ENCODE measurements at regions not wholly inside any gene's neighbourhood (a gene's known extent, or its start where the extent isn't known, plus 50 kb on each side); places are given as distances from the start of the nearest gene placed in this dataset.
A peak's percentile ranks its signal among the peaks of the same experiment; 100 is the strongest.

GRCh38 chr19:27679905-27680304, 1533.0 kb downstream of the UQCRFS1 start:
- DNase-seq (ENCODE audit: low read depth): no peak

DNA sequence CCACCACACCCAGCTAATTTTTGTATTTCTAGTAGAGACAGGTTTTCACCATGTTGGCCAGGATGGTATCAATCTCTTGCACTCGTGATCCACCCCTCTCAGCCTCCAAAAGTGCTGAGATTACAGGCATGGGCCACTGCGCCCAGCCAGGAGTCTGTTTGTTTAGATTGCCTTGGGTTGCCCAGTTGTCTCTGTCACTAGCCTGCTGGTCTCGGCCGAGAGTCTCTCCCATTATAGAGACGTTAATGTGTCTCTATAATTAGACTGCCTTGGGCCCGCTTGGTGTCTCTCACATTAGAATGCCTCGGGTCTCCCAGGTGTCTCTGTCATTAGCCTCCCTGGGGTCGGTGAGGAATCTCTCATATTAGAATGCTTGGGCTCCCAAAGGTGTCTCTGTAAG, 1533.6 kb downstream of the UQCRFS1 start:
- DNase-seq (ENCODE audit: low read depth): no peak

DNA sequence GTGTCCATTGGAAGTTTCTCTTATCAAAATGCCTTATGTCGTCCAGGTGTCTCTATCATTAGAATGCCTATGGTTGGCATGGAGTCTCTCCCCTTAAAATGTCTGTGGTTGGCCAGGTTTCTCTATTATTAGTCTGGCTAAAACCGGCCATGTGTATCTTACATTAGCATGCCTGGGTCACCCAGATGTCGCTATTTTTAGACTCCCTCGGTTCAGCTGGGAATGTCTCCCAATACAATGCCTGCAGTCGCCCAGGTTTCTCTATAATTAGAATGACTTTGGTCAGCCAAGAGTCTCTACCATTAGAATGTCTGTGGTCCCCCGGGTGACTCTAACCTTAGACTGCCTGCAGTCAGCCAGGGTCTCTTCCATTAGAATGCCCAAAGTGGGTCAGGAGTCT, 1536.1 kb downstream of the UQCRFS1 start:
- no peak for DNase-seq (ENCODE audit: low read depth)

DNA sequence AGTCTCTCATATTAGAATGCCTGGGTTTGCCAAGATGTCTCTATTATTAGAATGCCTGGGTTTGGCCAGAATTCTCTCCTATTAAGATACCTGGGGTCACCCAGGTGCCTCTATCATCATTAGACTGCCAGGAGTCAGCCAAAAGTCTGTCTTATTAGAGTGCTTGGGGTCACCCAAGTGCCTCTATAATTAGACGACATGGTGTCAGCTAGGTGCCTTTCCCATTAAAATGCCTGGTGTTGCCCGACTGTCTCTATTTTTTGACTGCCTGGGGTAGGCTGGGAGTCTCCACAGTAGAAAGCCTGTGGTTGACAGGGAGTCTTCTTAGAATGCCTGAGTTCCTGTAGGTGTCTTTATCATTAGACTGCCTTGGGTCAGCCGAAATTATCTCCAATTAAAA, 1536.6 kb downstream of the UQCRFS1 start:
- no peak for DNase-seq (ENCODE audit: low read depth)

DNA sequence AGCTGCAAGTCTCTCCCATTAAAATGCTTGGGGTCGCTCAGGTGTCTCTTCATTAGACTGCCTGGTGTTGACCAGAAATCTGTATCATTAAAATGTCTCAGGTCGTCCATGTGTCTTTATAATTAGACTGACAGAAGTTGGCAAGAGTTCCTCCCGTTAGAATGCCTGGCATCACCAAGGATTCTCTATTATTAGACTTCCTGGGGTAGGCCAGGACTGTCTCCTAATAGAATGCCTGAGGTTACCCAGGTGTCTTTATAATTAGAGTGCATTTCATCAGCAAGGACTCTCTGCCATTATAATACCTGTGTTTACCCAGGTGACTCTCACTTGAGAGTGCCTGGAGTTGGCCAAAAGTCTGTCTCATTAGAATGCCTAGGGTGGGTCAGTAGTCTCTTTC, 1537.2 kb downstream of the UQCRFS1 start:
- DNase-seq (ENCODE audit: low read depth): no peak

- no peak for DNase-seq (ENCODE audit: low read depth)
Measured at GRCh38 chr19:27674701-27675100, 1538.2 kb downstream of the UQCRFS1 start.

DNA sequence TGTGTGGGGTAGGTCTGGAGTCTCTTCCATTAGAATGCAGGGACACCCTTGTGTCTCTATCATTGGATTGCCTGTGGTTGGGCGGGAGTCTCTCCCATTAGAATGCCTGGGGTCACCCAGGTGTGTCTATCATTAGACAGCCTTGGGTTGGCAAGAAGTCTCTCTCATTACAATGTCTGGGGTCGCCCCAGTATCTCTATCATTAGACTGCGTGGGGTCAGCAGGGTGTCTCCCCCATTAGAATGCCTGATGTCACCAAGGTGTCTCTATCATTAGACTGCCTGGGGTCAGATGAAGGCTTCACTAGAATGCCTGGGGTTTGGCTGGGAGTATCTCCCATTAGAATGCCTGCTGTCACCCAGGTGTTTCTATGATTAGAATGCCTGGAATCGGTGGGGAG, 1539.0 kb downstream of the UQCRFS1 start:
- no peak for DNase-seq (ENCODE audit: low read depth)

GRCh38 chr19:27672309-27673047, 1540.5 kb downstream of the UQCRFS1 start:
- no peak for DNase-seq (ENCODE audit: low read depth)

DNA sequence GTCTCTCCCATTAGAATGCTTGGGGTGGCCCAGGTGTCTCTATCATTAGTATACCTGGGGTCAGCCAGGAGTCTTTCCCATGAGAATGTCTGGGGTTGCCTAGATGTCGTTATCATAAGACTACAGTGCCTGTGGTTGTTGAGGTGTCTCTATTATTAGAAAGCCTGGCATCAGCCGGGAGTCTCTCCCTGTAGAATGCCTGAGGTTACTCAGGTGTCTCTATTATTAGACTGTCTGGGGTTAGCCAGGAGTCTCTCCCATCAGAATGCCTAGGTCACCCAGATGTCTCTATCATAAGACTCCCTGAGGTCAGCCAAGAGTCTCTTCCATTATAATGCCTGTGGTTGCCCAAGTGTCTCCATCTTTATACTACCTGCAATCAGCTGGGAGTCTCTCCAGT, 1541.1 kb downstream of the UQCRFS1 start:
- DNase-seq (ENCODE audit: low read depth): no peak

DNA sequence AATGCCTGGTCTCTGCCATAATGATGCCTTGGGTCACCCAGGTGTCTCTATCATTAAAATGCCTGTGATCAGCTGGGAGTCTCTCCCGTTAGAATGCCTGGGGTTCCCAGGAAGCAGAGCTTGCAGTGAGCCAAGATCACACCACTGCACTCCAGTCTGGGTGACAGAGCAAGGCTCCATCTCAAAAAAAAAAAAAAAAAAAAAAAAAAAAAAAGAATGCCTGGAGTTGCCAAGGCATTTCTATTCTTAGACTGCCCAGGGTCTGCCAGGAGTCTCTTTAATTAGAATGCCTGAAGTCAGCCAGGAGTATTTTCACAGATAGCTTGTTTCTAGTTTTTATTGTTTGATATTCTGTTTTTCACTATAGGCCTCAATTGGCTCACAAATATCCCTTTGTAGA, 1552.5 kb downstream of the UQCRFS1 start:
- DNase-seq (ENCODE audit: low read depth): no peak

- DNase-seq (ENCODE audit: low read depth): no peak
Measured at GRCh38 chr19:27657271-27658051, 1555.5 kb downstream of the UQCRFS1 start.

GRCh38 chr19:27654266-27654990, 1558.5 kb downstream of the UQCRFS1 start:
- DNase-seq (ENCODE audit: low read depth): peak; percentile 6

- no peak for DNase-seq (ENCODE audit: low read depth)
Measured at GRCh38 chr19:27652796-27653195, 1560.2 kb downstream of the UQCRFS1 start.

- no peak for DNase-seq (ENCODE audit: low read depth)
Measured at GRCh38 chr19:27652281-27652680, 1560.7 kb downstream of the UQCRFS1 start.

DNA sequence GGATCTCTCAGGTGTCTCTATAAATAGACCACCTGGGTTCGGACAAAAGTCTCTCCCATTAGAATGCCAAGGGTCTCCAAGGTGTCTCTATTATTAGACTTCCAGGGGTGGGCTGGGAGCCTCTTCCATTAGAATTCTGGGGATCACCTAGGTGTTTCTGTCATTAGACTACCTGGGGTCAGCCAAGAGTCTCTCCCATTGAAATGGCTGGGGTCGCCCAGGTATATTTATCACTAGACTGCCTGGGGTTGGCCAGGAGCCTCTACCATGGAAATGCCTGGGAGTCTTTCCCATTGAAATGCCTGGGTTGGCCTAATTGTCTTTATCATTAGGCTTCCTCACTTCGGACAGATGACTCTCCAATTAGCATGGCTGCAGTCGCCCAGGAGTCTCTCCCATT, 1565.5 kb downstream of the UQCRFS1 start:
- DNase-seq (ENCODE audit: low read depth): no peak

GRCh38 chr19:27635401-27635800, 1577.5 kb downstream of the UQCRFS1 start:
- DNase-seq (ENCODE audit: low read depth): no peak

- no peak for DNase-seq (ENCODE audit: low read depth)
Measured at GRCh38 chr19:27618006-27618405, 1594.9 kb downstream of the UQCRFS1 start.

GRCh38 chr19:27580906-27581305, 1632.0 kb downstream of the UQCRFS1 start:
- no peak for DNase-seq (ENCODE audit: low read depth)
